Lung (tissue), 11 donors: ENCODE measurements at regions not wholly inside any gene's neighbourhood (a gene's known extent, or its start where the extent isn't known, plus 50 kb on each side); places are given as distances from the start of the nearest gene placed in this dataset.
A peak's percentile ranks its signal among the peaks of the same experiment; 100 is the strongest.

Source experiments
- ATAC-seq: fragments of 200-7000 bp; cut with Tn5 transposase; one replicate; pipeline ENCODE4 v1.9.1; 2020; ENCODE audit warnings: moderate number of reproducible peaks; ENCODE audit not compliant: insufficient read depth, low FRiP score
- DNase-seq, 3 donors: peaks; one replicate each; pipeline ENCODE4 v3.0.0-alpha.2; 2013 to 2017
- H3K27ac ChIP-seq, 2 donors: one replicate each; pipeline ENCODE4 v1.5.1; 2013; ENCODE audit warnings: mild to moderate bottlenecking in 2 of 2, moderate library complexity in 2 of 2, control low read depth in 1 of 2, inconsistent platforms in 1 of 2, low read depth in 1 of 2, low read length in 1 of 2
- H3K27me3 ChIP-seq, 3 donors: one replicate each; pipeline ENCODE4 v1.5.1; 2013; ENCODE audit warnings: low read length in 2 of 3; ENCODE audit not compliant: control insufficient read depth in 3 of 3, insufficient read depth in 3 of 3
- H3K36me3 ChIP-seq, 4 donors: one replicate each; pipeline ENCODE4 v1.5.1; 2013; ENCODE audit warnings: low read length in 4 of 4, mild to moderate bottlenecking in 1 of 4, moderate library complexity in 1 of 4; ENCODE audit not compliant: control insufficient read depth in 4 of 4, insufficient read depth in 4 of 4
- H3K4me1 ChIP-seq, 5 donors: one replicate each; pipeline ENCODE4 v1.5.1; 2013; ENCODE audit warnings: low read length in 5 of 5, mild to moderate bottlenecking in 2 of 5, moderate library complexity in 1 of 5; ENCODE audit not compliant: control insufficient read depth in 5 of 5, insufficient read depth in 5 of 5
- H3K4me3 ChIP-seq: one replicate; pipeline ENCODE4 v1.5.1; 2013; ENCODE audit warnings: mild to moderate bottlenecking, control low read depth, moderate library complexity
- H3K9ac ChIP-seq, 2 donors: one replicate each; pipeline ENCODE4 v1.5.1; 2013; ENCODE audit warnings: low read length in 2 of 2, control low read depth in 1 of 2; ENCODE audit not compliant: insufficient read depth in 1 of 2
- H3K9me3 ChIP-seq, 4 donors: one replicate each; pipeline ENCODE4 v1.5.1; 2013; ENCODE audit warnings: low read length in 3 of 4, mild to moderate bottlenecking in 1 of 4, moderate library complexity in 1 of 4; ENCODE audit not compliant: control insufficient read depth in 4 of 4, insufficient read depth in 3 of 4
- WGBS, 2 donors: extraction: QIAGEN DNeasy Blood & Tissue Kit; methylation state at CpG; one replicate each; pipeline ENCODE4 v1.1.7; 2013; 5-methylcytosine and 5-hydroxymethylcytosine counted together
- TF ChIP-seq, protein P1 (sequence below): IDR thresholded peaks from 2 replicates; pipeline ENCODE4 v1.5.1; 2012; ENCODE audit warnings: mild to moderate bottlenecking; ENCODE audit errors: control extremely low read depth, extremely low read depth
- donor health status: control.
- donor health status: control.
- donor health status: Bipolar disorder and iron deficiency.
- donor health status: healthy.
- donor health status: DM: yes; HTN: yes; CAD: no.

DNA sequence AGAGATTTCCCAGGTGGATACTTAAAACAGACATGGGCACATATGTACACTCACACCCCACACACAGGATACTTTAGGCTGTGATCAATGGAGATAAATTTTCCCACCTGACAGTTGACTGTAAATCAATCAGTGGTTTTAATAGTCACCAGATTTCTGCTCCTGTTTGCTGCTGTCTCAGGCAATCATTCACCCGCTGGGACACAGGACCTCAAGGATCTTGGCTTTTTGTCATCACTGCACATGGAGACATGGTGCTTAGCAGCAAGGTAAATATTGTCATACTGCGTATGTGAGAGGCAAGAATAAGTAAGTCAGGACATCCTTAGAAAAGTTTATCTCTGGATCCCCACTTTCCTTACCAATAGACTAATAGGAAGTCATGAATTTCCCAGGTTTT is 60.8 kb upstream of the KLF9 start:
- Histone ChIP-seq H3K4me3 (no peak overlapping the region), H3K36me3 (no peaks in the 10 kb centered on the region), H3K9ac (no peak overlapping the region), H3K9me3 (no peaks in the 10 kb centered on the region), H3K27me3 (no peaks in the 10 kb centered on the region), H3K27ac (peak overlapping the region in 1 of 2 donors; percentile 67), H3K4me1 (peaks cover 12 to 31% (median 21%) of the 10 kb centered on the region in 5 donors)
- 49 to 69% methylated on average over 2 of the region's 2 CpGs for WGBS, 2 donors
- TF ChIP-seq, protein P1, sequence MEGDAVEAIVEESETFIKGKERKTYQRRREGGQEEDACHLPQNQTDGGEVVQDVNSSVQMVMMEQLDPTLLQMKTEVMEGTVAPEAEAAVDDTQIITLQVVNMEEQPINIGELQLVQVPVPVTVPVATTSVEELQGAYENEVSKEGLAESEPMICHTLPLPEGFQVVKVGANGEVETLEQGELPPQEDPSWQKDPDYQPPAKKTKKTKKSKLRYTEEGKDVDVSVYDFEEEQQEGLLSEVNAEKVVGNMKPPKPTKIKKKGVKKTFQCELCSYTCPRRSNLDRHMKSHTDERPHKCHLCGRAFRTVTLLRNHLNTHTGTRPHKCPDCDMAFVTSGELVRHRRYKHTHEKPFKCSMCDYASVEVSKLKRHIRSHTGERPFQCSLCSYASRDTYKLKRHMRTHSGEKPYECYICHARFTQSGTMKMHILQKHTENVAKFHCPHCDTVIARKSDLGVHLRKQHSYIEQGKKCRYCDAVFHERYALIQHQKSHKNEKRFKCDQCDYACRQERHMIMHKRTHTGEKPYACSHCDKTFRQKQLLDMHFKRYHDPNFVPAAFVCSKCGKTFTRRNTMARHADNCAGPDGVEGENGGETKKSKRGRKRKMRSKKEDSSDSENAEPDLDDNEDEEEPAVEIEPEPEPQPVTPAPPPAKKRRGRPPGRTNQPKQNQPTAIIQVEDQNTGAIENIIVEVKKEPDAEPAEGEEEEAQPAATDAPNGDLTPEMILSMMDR, result no peak
- DNase-seq, result no peak
- ATAC-seq, result no peak

DNA sequence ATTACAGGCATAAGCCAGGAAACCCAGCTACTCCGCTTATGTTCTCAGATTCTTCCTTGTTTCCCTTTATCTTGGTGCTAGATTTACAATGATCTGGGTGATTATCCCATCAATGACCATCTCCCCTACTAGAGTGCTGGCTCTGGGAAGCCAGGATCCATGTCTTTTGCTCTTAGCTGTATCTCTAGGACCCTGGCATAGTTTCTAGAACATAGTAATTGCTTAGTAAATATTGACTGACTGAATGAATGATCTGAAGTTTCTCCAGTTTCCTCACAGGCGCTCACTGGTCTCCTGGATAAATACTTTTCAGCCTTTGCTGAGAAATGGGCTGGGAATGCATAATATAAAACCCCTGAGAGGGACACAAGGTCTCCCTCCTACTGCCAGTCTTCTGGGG is 60.0 kb upstream of the KLF9 start:
- ATAC-seq, result no peak
- no peaks in the 10 kb centered on the region for H3K9me3 ChIP-seq
- peak overlapping the region; percentile 67 to 74 for H3K27ac ChIP-seq
- H3K9ac ChIP-seq, result no peak overlapping the region
- DNase-seq, result no peak
- no peak overlapping the region for H3K4me3 ChIP-seq
- TF ChIP-seq, protein P1, result no peak
- H3K27me3 ChIP-seq, result no peaks in the 10 kb centered on the region
- 65 to 81% methylated on average over 2 of the region's 2 CpGs for WGBS, 2 donors
- peaks cover 6 to 36% (median 13%) of the 10 kb centered on the region in 5 donors for H3K4me1 ChIP-seq
- no peaks in the 10 kb centered on the region for H3K36me3 ChIP-seq

DNA sequence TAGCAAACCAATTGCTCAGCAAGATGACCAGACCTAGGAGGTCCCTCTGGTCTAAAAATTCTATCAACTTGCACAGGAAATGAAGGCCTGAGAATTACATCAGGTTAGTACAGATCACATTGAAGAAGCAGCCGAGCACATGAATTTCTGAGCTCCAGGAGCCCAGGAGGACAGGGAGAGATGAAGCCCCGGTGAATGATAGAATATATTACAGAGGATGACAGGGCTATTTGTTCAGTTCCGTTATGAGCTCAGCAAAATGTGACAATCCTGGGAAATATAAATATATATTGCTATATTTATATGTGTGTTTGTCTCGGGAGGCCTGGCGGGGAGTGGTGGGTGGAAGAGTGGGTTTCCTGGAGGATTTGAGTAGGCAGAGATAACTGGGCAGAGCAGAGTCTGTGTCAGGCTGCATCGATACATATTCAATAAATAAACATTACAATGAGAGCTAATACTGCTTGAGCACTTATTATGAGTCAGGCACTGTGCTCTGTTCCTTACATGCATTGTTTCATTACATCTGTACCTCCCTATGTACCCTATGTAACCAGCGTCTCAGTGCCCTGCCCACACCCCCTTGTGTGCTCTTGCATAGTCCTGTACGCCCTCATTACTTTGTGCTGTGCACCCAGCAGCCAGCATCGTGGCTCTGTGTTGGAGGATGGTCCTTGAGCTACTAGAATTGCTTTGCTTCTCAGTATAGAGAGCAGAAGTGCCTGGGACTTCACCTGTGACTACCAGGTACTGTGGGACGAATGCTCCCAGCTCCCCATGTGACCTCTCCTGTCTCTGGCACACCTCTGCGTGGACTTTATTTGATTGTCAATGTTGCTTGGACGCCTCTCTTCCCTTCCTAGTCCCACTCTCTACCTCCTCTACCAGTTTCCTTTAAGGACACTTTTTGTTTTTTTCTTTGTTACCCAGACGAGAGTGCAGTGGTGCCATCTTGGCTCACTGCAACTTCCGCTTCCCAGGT is 58.1 kb upstream of the KLF9 start:
- Histone ChIP-seq H3K27ac (peak overlapping the region; percentile 5 to 55), H3K27me3 (no peaks in the 10 kb centered on the region), H3K4me3 (no peak overlapping the region), H3K9ac (no peak overlapping the region), H3K4me1 (peaks cover 0 to 31% (median 0%) of the 10 kb centered on the region in 5 donors), H3K9me3 (no peaks in the 10 kb centered on the region), H3K36me3 (no peaks in the 10 kb centered on the region)
- ATAC-seq (no peak), DNase-seq (no peak)
- WGBS, 2 donors, result 66 to 79% methylated on average over 14 of the region's 14 CpGs
- TF ChIP-seq, protein P1, result no peak
